ENCODE measurements at regions not wholly inside any gene's neighbourhood (a gene's known extent, or its start where the extent isn't known, plus 50 kb on each side); places are given as distances from the start of the nearest gene placed in this dataset.

- H3K4me1 ChIP-seq: no peaks in the 10 kb centered on the region
- no peak overlapping the region for H3K4me3 ChIP-seq
- H3K9me3 ChIP-seq: no peaks in the 10 kb centered on the region
- H3K27ac ChIP-seq: no peak overlapping the region
- TF ChIP-seq POLR2A (IDR thresholded peaks at IDR 0.05) (no peak), POLR2AphosphoS5 (IDR thresholded peaks at IDR 0.05) (no peak), CTCF (IDR thresholded peaks at IDR 0.05) (no peak), EP300 (IDR thresholded peaks at IDR 0.05) (no peak)
- 91 to 95% methylated on average over 3 of the region's 3 CpGs for WGBS, 2 donors (ENCODE audit: low coverage in 1 of 2)
- no peak for ATAC-seq
- no peaks in the 10 kb centered on the region for H3K36me3 ChIP-seq
- H3K27me3 ChIP-seq: no peaks in the 10 kb centered on the region
Observed at GRCh38 chr9:115277301-115277700, 159.3 kb upstream of the TNC start.

GRCh38 chr9:115278326-115279035 is 160.5 kb upstream of the TNC start:
- ATAC-seq: no peak
- Histone ChIP-seq H3K9me3 (no peaks in the 10 kb centered on the region), H3K4me1 (no peaks in the 10 kb centered on the region), H3K27ac (no peak overlapping the region), H3K27me3 (no peaks in the 10 kb centered on the region), H3K4me3 (no peak overlapping the region), H3K36me3 (no peaks in the 10 kb centered on the region)
- 78 to 80% methylated on average over 3 to 4 of the region's 4 CpGs for WGBS, 2 donors (ENCODE audit: low coverage in 1 of 2)
- TF ChIP-seq EP300 (IDR thresholded peaks at IDR 0.05): no peak
- TF ChIP-seq CTCF (IDR thresholded peaks at IDR 0.05): no peak
- no peak for TF ChIP-seq POLR2A (IDR thresholded peaks at IDR 0.05)
- no peak for TF ChIP-seq POLR2AphosphoS5 (IDR thresholded peaks at IDR 0.05)

GRCh38 chr9:115283395-115283794 is 165.4 kb upstream of the TNC start:
- WGBS, 2 donors (ENCODE audit: low coverage in 1 of 2): 79 to 100% methylated on average over 1 of the region's 1 CpG
- TF ChIP-seq CTCF (IDR thresholded peaks at IDR 0.05) (no peak), EP300 (IDR thresholded peaks at IDR 0.05) (no peak), POLR2AphosphoS5 (IDR thresholded peaks at IDR 0.05) (no peak), POLR2A (IDR thresholded peaks at IDR 0.05) (no peak)
- Histone ChIP-seq H3K27ac (no peak overlapping the region), H3K9me3 (no peaks in the 10 kb centered on the region), H3K4me1 (no peaks in the 10 kb centered on the region), H3K36me3 (no peaks in the 10 kb centered on the region), H3K27me3 (no peaks in the 10 kb centered on the region), H3K4me3 (no peak overlapping the region)
- ATAC-seq: no peak

GRCh38 chr9:115285836-115286235 is 167.9 kb upstream of the TNC start:
- TF ChIP-seq POLR2A (IDR thresholded peaks at IDR 0.05) (no peak), EP300 (IDR thresholded peaks at IDR 0.05) (no peak), POLR2AphosphoS5 (IDR thresholded peaks at IDR 0.05) (no peak), CTCF (IDR thresholded peaks at IDR 0.05) (no peak)
- Histone ChIP-seq H3K27me3 (no peaks in the 10 kb centered on the region), H3K9me3 (no peaks in the 10 kb centered on the region), H3K36me3 (no peaks in the 10 kb centered on the region), H3K4me1 (no peaks in the 10 kb centered on the region), H3K4me3 (no peak overlapping the region), H3K27ac (no peak overlapping the region)
- no peak for ATAC-seq

- Histone ChIP-seq H3K27ac (no peak overlapping the region), H3K36me3 (no peaks in the 10 kb centered on the region), H3K27me3 (no peaks in the 10 kb centered on the region), H3K9me3 (no peaks in the 10 kb centered on the region), H3K4me1 (peaks cover 0 to under 1% (median 0%) of the 10 kb centered on the region in 3 donors), H3K4me3 (no peak overlapping the region)
- WGBS, 2 donors (ENCODE audit: low coverage in 1 of 2): 73 to 85% methylated on average over 1 of the region's 1 CpG
- ATAC-seq: no peak
- TF ChIP-seq CTCF (IDR thresholded peaks at IDR 0.05) (no peak), POLR2A (IDR thresholded peaks at IDR 0.05) (no peak), POLR2AphosphoS5 (IDR thresholded peaks at IDR 0.05) (no peak), EP300 (IDR thresholded peaks at IDR 0.05) (no peak)
Observed at GRCh38 chr9:115286411-115286810, 168.5 kb upstream of the TNC start.
